ENCODE measurements at regions not wholly inside any gene's neighbourhood (a gene's known extent, or its start where the extent isn't known, plus 50 kb on each side); places are given as distances from the start of the nearest gene placed in this dataset.

DNA sequence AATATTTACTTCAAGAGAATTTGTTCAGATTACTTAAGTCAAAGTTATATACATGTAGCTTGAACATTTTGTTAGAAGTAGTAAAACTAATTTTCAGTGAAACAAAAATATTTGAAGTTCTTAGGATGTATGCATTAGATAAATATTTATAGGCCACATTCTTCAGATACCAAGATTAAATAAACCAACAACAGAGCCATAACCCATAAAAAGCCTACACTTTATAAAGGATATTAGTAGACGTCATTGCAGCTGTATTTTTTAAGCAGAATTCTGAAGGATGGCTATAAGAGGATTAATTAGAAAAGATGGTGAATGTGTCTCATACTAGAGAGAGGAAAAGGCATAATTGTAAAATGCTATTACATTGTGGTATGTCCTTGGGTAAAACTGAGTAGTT, 449.7 kb upstream of the ALCAM start:
- TF ChIP-seq MYC (IDR thresholded peaks at IDR 0.05; ENCODE audit: low read depth, low read length) (no peak), POLR2A (IDR thresholded peaks at IDR 0.05; ENCODE audit: extremely low read depth, insufficient read length) (no peak), CTCF (IDR thresholded peaks at IDR 0.05; ENCODE audit: low read depth, low read length) (no peak)
- TF ChIP-seq, protein P1, sequence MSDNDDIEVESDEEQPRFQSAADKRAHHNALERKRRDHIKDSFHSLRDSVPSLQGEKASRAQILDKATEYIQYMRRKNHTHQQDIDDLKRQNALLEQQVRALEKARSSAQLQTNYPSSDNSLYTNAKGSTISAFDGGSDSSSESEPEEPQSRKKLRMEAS (IDR thresholded peaks at IDR 0.05; ENCODE audit: low read depth, low read length) = no peak
- no peak overlapping the region for H3K4me3 ChIP-seq (ENCODE audit: low read depth, low read length)
- DNase-seq (ENCODE audit: low read depth) = no peak

GRCh38 chr3:104920512-104920911, 446.2 kb upstream of the ALCAM start:
- DNase-seq (ENCODE audit: low read depth) = no peak
- no peak overlapping the region for H3K4me3 ChIP-seq (ENCODE audit: low read depth, low read length)
- TF ChIP-seq CTCF (IDR thresholded peaks at IDR 0.05; ENCODE audit: low read depth, low read length) (no peak), POLR2A (IDR thresholded peaks at IDR 0.05; ENCODE audit: extremely low read depth, insufficient read length) (no peak), MYC (IDR thresholded peaks at IDR 0.05; ENCODE audit: low read depth, low read length) (no peak)
- TF ChIP-seq, protein P1 (IDR thresholded peaks at IDR 0.05; ENCODE audit: low read depth, low read length) = no peak

- H3K4me3 ChIP-seq (ENCODE audit: low read depth, low read length) = no peak overlapping the region
- DNase-seq (ENCODE audit: low read depth) = no peak
- TF ChIP-seq MYC (IDR thresholded peaks at IDR 0.05; ENCODE audit: low read depth, low read length) (no peak), POLR2A (IDR thresholded peaks at IDR 0.05; ENCODE audit: extremely low read depth, insufficient read length) (no peak), CTCF (IDR thresholded peaks at IDR 0.05; ENCODE audit: low read depth, low read length) (no peak)
- TF ChIP-seq, protein P1 (IDR thresholded peaks at IDR 0.05; ENCODE audit: low read depth, low read length) = no peak
These were observed 432.7 kb upstream of the ALCAM start for GRCh38 chr3:104933972-104934371.

DNA sequence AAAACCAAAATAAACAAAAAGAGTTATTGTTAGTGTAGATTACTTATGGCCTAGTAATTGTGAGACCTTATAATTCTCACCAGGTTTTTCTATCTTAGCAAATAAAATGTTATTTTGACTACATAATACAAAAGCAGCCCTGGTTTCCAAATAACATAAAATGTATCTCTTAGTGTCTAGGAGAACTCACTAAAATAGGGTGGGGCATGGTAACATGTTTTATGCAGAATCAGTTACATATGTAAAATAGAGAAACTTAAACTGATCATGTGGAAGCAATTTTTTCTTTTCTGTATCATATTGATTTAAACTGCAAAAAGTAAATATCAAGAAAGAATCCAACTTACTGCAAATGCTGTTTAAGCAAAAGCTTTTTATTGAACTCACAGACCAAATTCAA, 431.1 kb upstream of the ALCAM start:
- no peak overlapping the region for H3K4me3 ChIP-seq (ENCODE audit: low read depth, low read length)
- DNase-seq (ENCODE audit: low read depth) = no peak
- TF ChIP-seq MYC (IDR thresholded peaks at IDR 0.05; ENCODE audit: low read depth, low read length) (no peak), CTCF (IDR thresholded peaks at IDR 0.05; ENCODE audit: low read depth, low read length) (no peak), POLR2A (IDR thresholded peaks at IDR 0.05; ENCODE audit: extremely low read depth, insufficient read length) (no peak)
- TF ChIP-seq, protein P1 (IDR thresholded peaks at IDR 0.05; ENCODE audit: low read depth, low read length) = no peak

- no peak overlapping the region for H3K4me3 ChIP-seq (ENCODE audit: low read depth, low read length)
- DNase-seq (ENCODE audit: low read depth) = no peak
- TF ChIP-seq POLR2A (IDR thresholded peaks at IDR 0.05; ENCODE audit: extremely low read depth, insufficient read length) (no peak), CTCF (IDR thresholded peaks at IDR 0.05; ENCODE audit: low read depth, low read length) (no peak), MYC (IDR thresholded peaks at IDR 0.05; ENCODE audit: low read depth, low read length) (no peak)
- TF ChIP-seq, protein P1 (IDR thresholded peaks at IDR 0.05; ENCODE audit: low read depth, low read length) = no peak
These were observed 427.5 kb upstream of the ALCAM start for GRCh38 chr3:104939196-104939595.

DNA sequence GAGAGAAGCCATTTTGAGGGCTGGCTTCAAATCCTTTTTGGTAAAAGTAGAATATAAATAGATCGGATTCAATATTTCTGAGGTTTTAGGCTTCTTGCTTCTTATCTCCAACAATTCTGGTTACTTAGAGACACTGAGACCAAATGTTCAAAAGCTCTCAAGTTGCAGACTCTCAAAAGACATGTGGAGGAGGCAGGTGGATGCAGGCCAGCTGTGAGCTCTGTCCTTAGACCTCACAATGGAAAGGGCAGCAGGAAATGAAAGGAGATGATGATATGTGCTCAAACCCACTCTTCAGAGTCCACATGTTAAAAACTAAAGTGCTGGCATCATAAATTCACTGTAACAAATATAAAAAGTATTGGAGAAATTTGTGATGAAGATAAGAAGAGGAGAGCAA, 424.9 kb upstream of the ALCAM start:
- no peak for DNase-seq (ENCODE audit: low read depth)
- TF ChIP-seq MYC (IDR thresholded peaks at IDR 0.05; ENCODE audit: low read depth, low read length) (no peak), CTCF (IDR thresholded peaks at IDR 0.05; ENCODE audit: low read depth, low read length) (no peak), POLR2A (IDR thresholded peaks at IDR 0.05; ENCODE audit: extremely low read depth, insufficient read length) (no peak)
- TF ChIP-seq, protein P1 (IDR thresholded peaks at IDR 0.05; ENCODE audit: low read depth, low read length) = no peak

More for the DNA sequence above, 424.9 kb upstream of the ALCAM start:
- H3K4me3 ChIP-seq (ENCODE audit: low read depth, low read length) = no peak overlapping the region

All from NB4 (cell line).